GM18870 (cell line): ENCODE measurements at regions not wholly inside any gene's neighbourhood (a gene's known extent, or its start where the extent isn't known, plus 50 kb on each side); places are given as distances from the start of the nearest gene placed in this dataset.

Source experiments
- ATAC-seq: cut with Tn5 transposase; IDR thresholded peaks from one replicate; pipeline ENCODE4 v1.9.1; 2021; ENCODE audit warnings: moderate library complexity; ENCODE audit not compliant: unreplicated experiment

- no peak for ATAC-seq
Observed at GRCh38 chr1:56320464-56321149, 258.8 kb downstream of the PLPP3 start.

- ATAC-seq: no peak
Observed at GRCh38 chr1:56317722-56318121, 261.6 kb downstream of the PLPP3 start.

- no peak for ATAC-seq
Observed at GRCh38 chr1:56315293-56315942, 263.9 kb downstream of the PLPP3 start.

- ATAC-seq: no peak
Observed at GRCh38 chr1:56313560-56313959, 265.8 kb downstream of the PLPP3 start.

GRCh38 chr1:56311766-56312165, 267.6 kb downstream of the PLPP3 start:
- ATAC-seq: no peak

- no peak for ATAC-seq
Observed at GRCh38 chr1:56310945-56311344, 268.4 kb downstream of the PLPP3 start.

- no peak for ATAC-seq
Observed at GRCh38 chr1:56309065-56309464, 270.3 kb downstream of the PLPP3 start.

GRCh38 chr1:56304975-56305374, 274.4 kb downstream of the PLPP3 start:
- no peak for ATAC-seq

- no peak for ATAC-seq
Observed at GRCh38 chr1:56303805-56304204, 275.6 kb downstream of the PLPP3 start.

GRCh38 chr1:56302878-56303277, 276.5 kb downstream of the PLPP3 start:
- ATAC-seq: no peak

GRCh38 chr1:56301791-56302190, 277.6 kb downstream of the PLPP3 start:
- ATAC-seq: no peak

GRCh38 chr1:56300836-56301235, 278.5 kb downstream of the PLPP3 start:
- ATAC-seq: no peak

- no peak for ATAC-seq
Observed at GRCh38 chr1:56298866-56299265, 280.5 kb downstream of the PLPP3 start.

- ATAC-seq: no peak
Observed at GRCh38 chr1:56297904-56298303, 281.5 kb downstream of the PLPP3 start.

- ATAC-seq: no peak
Observed at GRCh38 chr1:56297208-56297607, 282.2 kb downstream of the PLPP3 start.

- no peak for ATAC-seq
Observed at GRCh38 chr1:56295949-56296929, 283.1 kb downstream of the PLPP3 start.

- no peak for ATAC-seq
Observed at GRCh38 chr1:56291374-56291919, 287.9 kb downstream of the PLPP3 start.

- ATAC-seq: no peak
Observed at GRCh38 chr1:56289260-56289659, 290.1 kb downstream of the PLPP3 start.

- ATAC-seq: no peak
Observed at GRCh38 chr1:56287721-56288120, 291.6 kb downstream of the PLPP3 start.

- no peak for ATAC-seq
Observed at GRCh38 chr1:56286956-56287355, 292.4 kb downstream of the PLPP3 start.

- no peak for ATAC-seq
Observed at GRCh38 chr1:56286506-56286905, 292.9 kb downstream of the PLPP3 start.
